HCT116 (cell line): ENCODE measurements at regions not wholly inside any gene's neighbourhood (a gene's known extent, or its start where the extent isn't known, plus 50 kb on each side); places are given as distances from the start of the nearest gene placed in this dataset.

Experiments used
- ATAC-seq: fragments of 200-7000 bp; cut with Tn5 transposase; 2 replicates; pipeline ENCODE4 v1.9.1; 2020; ENCODE audit warnings: mild to moderate bottlenecking, moderate library complexity
- BruUV-seq: library from RNA; stranded (reverse); fragments of 400-500 nt; replicated peaks from 2 replicates; lab custom pipeline; 2021; lab: Mats Ljungman, UMichigan
- CTCF ChIA-PET: fragments of 300-600 bp; sonication (Branson Sonifier 250); formaldehyde crosslinking; loops from one replicate; lab custom pipeline; 2021; ENCODE audit warnings: antibody characterized with exemption; lab: Charles Lee
- POLR2A ChIA-PET: fragments of 300-600, 350-600 bp; sonication (Branson Sonifier 250); formaldehyde crosslinking; loops from one replicate; lab custom pipeline; 2021; ENCODE audit warnings: antibody characterized with exemption; lab: Charles Lee
- RAD21 ChIA-PET, 2 experiments: fragments of 300-600 bp; sonication (Branson Sonifier 250); formaldehyde crosslinking; loops; one replicate each; lab custom pipeline; 2023; ENCODE audit warnings: low total read pairs in 2 of 2; ENCODE audit not compliant: uncharacterized antibody in 2 of 2, unreplicated experiment in 2 of 2, low non-redundant PET in 1 of 2; lab: Charles Lee
- DNase-seq: peaks from one replicate; pipeline ENCODE4 v3.0.0-alpha.2; 2010; ENCODE audit warnings: low read depth, low spot score
- H2AFZ ChIP-seq: fragments of 200-600 bp; shearing (Covaris generic), sonication (generic); 2 replicates; pipeline ENCODE4 v1.6.1; 2017; ENCODE audit warnings: low read depth, mixed run types, mixed read lengths, antibody characterized with exemption, low read length; ENCODE audit not compliant: poor library complexity, severe bottlenecking
- H3K27ac ChIP-seq: 2 replicates; pipeline ENCODE4 v1.5.1; 2012; ENCODE audit warnings: low read depth, low read length
- H3K27me3 ChIP-seq: fragments of 200-600 bp; sonication (generic); 2 replicates; pipeline ENCODE4 v1.6.1; 2016; ENCODE audit warnings: mixed run types, low read length, mixed read lengths; ENCODE audit not compliant: insufficient read depth
- H3K36me3 ChIP-seq, 2 experiments: fragments of 200-500 bp in 1 of 2; fragments of 200-600 bp in 1 of 2; sonication (Bioruptor generic) in 1 of 2; sonication (generic) in 1 of 2; 2 replicates each; pipeline versions ENCODE4 v1.5.1 to v1.6.1; 2014 to 2016; ENCODE audit warnings: low read length in 2 of 2, inconsistent platforms in 1 of 2, mixed read lengths in 1 of 2, mixed run types in 1 of 2; ENCODE audit not compliant: insufficient read depth in 2 of 2, control insufficient read depth in 1 of 2
- H3K4me1 ChIP-seq, 2 experiments: fragments of 200-600 bp in 1 of 2; sonication (generic) in 1 of 2; 2 replicates each; pipeline versions ENCODE4 v1.5.1 to v1.6.1; 2012 to 2017; ENCODE audit warnings: low read length in 2 of 2, inconsistent platforms in 1 of 2, mild to moderate bottlenecking in 1 of 2, mixed read lengths in 1 of 2, mixed run types in 1 of 2, moderate library complexity in 1 of 2; ENCODE audit not compliant: insufficient read depth in 2 of 2, control insufficient read depth in 1 of 2
- H3K4me2 ChIP-seq: fragments of 200-600 bp; sonication (generic); 2 replicates; pipeline ENCODE4 v1.6.1; 2017; ENCODE audit warnings: mixed run types, low read length, mixed read lengths
- H3K4me3 ChIP-seq, 2 experiments: fragments of 200-600 bp in 1 of 2; sonication (generic) in 1 of 2; replicated peaks in 1 of 2; 2 replicates each; pipeline ENCODE4 v1.5.1; 2011 to 2016; ENCODE audit warnings: low read length in 2 of 2, control low read depth in 1 of 2, low read depth in 1 of 2, mild to moderate bottlenecking in 1 of 2, mixed read lengths in 1 of 2, mixed run types in 1 of 2
- H3K79me2 ChIP-seq: fragments of 200-600 bp; sonication (generic); 2 replicates; pipeline ENCODE4 v1.6.1; 2017; ENCODE audit warnings: mild to moderate bottlenecking, mixed run types, low read length, moderate library complexity, mixed read lengths; ENCODE audit not compliant: insufficient read depth
- H3K9ac ChIP-seq: fragments of 200-600 bp; sonication (generic); 2 replicates; pipeline ENCODE4 v1.6.1; 2016; ENCODE audit warnings: low read length, mixed read lengths
- H3K9me2 ChIP-seq: fragments of 200-600 bp; sonication (generic), shearing (Covaris generic); 2 replicates; pipeline ENCODE4 v1.6.1; 2017; ENCODE audit warnings: mixed run types, mild to moderate bottlenecking, moderate library complexity; ENCODE audit not compliant: insufficient read depth
- H3K9me3 ChIP-seq, 2 experiments: fragments of 200-500 bp in 1 of 2; fragments of 200-600 bp in 1 of 2; sonication (Bioruptor generic) in 1 of 2; sonication (generic) in 1 of 2; 2 replicates each; pipeline ENCODE4 v1.6.1; 2014 to 2017; ENCODE audit warnings: low read length in 2 of 2, mixed read lengths in 2 of 2, inconsistent platforms in 1 of 2, low read depth in 1 of 2, mild to moderate bottlenecking in 1 of 2, mixed run types in 1 of 2, moderate library complexity in 1 of 2; ENCODE audit not compliant: control insufficient read depth in 1 of 2, insufficient read depth in 1 of 2
- H4K20me1 ChIP-seq: fragments of 200-600 bp; sonication (generic), shearing (Covaris generic); 2 replicates; pipeline ENCODE4 v1.6.1; 2017; ENCODE audit warnings: mixed run types, mild to moderate bottlenecking, moderate library complexity; ENCODE audit not compliant: insufficient read depth
- ATF3 ChIP-seq: IDR thresholded peaks from 2 replicates; pipeline ENCODE4 v1.6.1; 2012
- CBX3 ChIP-seq: IDR thresholded peaks from 2 replicates; pipeline ENCODE4 v1.6.1; 2012; ENCODE audit warnings: low read depth
- CTCF ChIP-seq, 3 experiments: fragments of 200-600 bp in 1 of 3; sonication (generic) in 1 of 3; IDR thresholded peaks in 2 of 3; conservative IDR thresholded peaks in 1 of 3; 2 replicates each; pipeline ENCODE4 v1.5.1; 2012 to 2017; ENCODE audit warnings: low read depth in 2 of 3, low read length in 2 of 3, antibody characterized with exemption in 1 of 3, borderline replicate concordance in 1 of 3, control low read depth in 1 of 3, mild to moderate bottlenecking in 1 of 3, mixed read lengths in 1 of 3, mixed run types in 1 of 3, moderate library complexity in 1 of 3; ENCODE audit not compliant: insufficient read depth in 1 of 3
- EGR1 ChIP-seq: IDR thresholded peaks from 2 replicates; pipeline ENCODE4 v1.6.1; 2012; ENCODE audit warnings: low read depth
- ELF1 ChIP-seq: IDR thresholded peaks from 2 replicates; pipeline ENCODE4 v1.6.1; 2012; ENCODE audit warnings: low read depth, borderline replicate concordance
- EZH2 ChIP-seq: fragments of 200-600 bp; sonication (generic); IDR thresholded peaks from 2 replicates; pipeline ENCODE4 v1.6.1; 2017; ENCODE audit warnings: antibody characterized with exemption, mixed run types
- EZH2phosphoT487 ChIP-seq: fragments of 200-600 bp; IDR thresholded peaks from 2 replicates; pipeline ENCODE4 v1.6.1; 2018; ENCODE audit warnings: antibody characterized with exemption, borderline replicate concordance
- POLR2A ChIP-seq: IDR thresholded peaks from 2 replicates; pipeline ENCODE4 v1.7.0; 2011; ENCODE audit warnings: borderline replicate concordance; ENCODE audit not compliant: insufficient read depth, insufficient read length; ENCODE audit errors: extremely low read depth
- RAD21 ChIP-seq: IDR thresholded peaks from 2 replicates; pipeline ENCODE4 v1.6.1; 2012; ENCODE audit warnings: low read depth, mild to moderate bottlenecking
- REST ChIP-seq: IDR thresholded peaks from 2 replicates; pipeline ENCODE4 v1.6.1; 2012; ENCODE audit warnings: low read depth
- SIN3A ChIP-seq: IDR thresholded peaks from 2 replicates; pipeline ENCODE4 v1.6.1; 2012; ENCODE audit warnings: low read depth
- SP1 ChIP-seq: IDR thresholded peaks from 2 replicates; pipeline ENCODE4 v1.6.1; 2012; ENCODE audit warnings: low read depth
- SRF ChIP-seq: IDR thresholded peaks from 2 replicates; pipeline ENCODE4 v1.6.1; 2012; ENCODE audit warnings: low read depth
- TCF7L2 ChIP-seq: IDR thresholded peaks from 2 replicates; pipeline ENCODE4 v1.7.0; 2011; ENCODE audit warnings: borderline replicate concordance, inconsistent platforms; ENCODE audit not compliant: insufficient read depth, insufficient read length; ENCODE audit errors: extremely low read depth
- YY1 ChIP-seq: IDR thresholded peaks from 2 replicates; pipeline ENCODE4 v1.6.1; 2011; ENCODE audit warnings: low read length, low read depth, moderate library complexity, mild to moderate bottlenecking; ENCODE audit not compliant: insufficient replicate concordance; ENCODE audit errors: extremely low read depth
- ZFX ChIP-seq: fragments of 450-650 bp; IDR thresholded peaks from 2 replicates; pipeline ENCODE4 v1.6.1; 2017
- ZNF274 ChIP-seq: fragments of 200-500 bp; sonication (Bioruptor generic); IDR thresholded peaks from 2 replicates; pipeline ENCODE4 v1.6.1; 2014; ENCODE audit warnings: mild to moderate bottlenecking, low read depth, low read length, inconsistent platforms
- intact Hi-C: fragments of 100-400 bp; cut with micrococcal nuclease; formaldehyde crosslinking; loops from 2 replicates; pipeline ENCODE4 v1.10.0; 2022

- DNase-seq = no peak
- Histone ChIP-seq H2AFZ (no peak overlapping the region), H3K4me1 (no peaks in the 10 kb centered on the region), H3K27me3 (no peaks in the 10 kb centered on the region), H3K4me2 (no peak overlapping the region), H3K36me3 (no peaks in the 10 kb centered on the region; a peak in 1 of 4 replicates), H3K4me3 (no peak overlapping the region), H3K79me2 (no peaks in the 10 kb centered on the region), H3K9me2 (no peaks in the 10 kb centered on the region), H3K9me3 (peaks cover 0 to 4% of the 10 kb centered on the region in 2 experiments; a peak in 1 of 4 replicates), H4K20me1 (no peaks in the 10 kb centered on the region), H3K9ac (no peak overlapping the region), H3K27ac (no peak overlapping the region)
- no peak for ATAC-seq
- ChIA-PET POLR2A (no interaction called here), RAD21 (no interaction called here), CTCF (no interaction called here)
- no TSS peak for BruUV-seq
- TF ChIP-seq EZH2phosphoT487 (no peak), ZFX (no peak), ELF1 (no peak), CTCF (IDR thresholded peaks at IDR 0.05 in 2 of 3, conservative IDR thresholded peaks at IDR 0.05 in 1 of 3; ENCODE audit: borderline replicate concordance in 1 of 3, insufficient read depth in 1 of 3, low read depth in 2 of 3, low read length in 2 of 3) (no peak), ATF3 (no peak), RAD21 (no peak), ZNF274 (no peak), SP1 (no peak), SIN3A (no peak), EZH2 (no peak), EGR1 (no peak), POLR2A (no peak), CBX3 (no peak), TCF7L2 (no peak), SRF (no peak), YY1 (no peak), REST (no peak)
- intact Hi-C loops = no loop called here
Measured at GRCh38 chr2:34294961-34295360, 695.9 kb upstream of the FAM98A start.
